ENCODE measurements at regions not wholly inside any gene's neighbourhood (a gene's known extent, or its start where the extent isn't known, plus 50 kb on each side); places are given as distances from the start of the nearest gene placed in this dataset.

DNA sequence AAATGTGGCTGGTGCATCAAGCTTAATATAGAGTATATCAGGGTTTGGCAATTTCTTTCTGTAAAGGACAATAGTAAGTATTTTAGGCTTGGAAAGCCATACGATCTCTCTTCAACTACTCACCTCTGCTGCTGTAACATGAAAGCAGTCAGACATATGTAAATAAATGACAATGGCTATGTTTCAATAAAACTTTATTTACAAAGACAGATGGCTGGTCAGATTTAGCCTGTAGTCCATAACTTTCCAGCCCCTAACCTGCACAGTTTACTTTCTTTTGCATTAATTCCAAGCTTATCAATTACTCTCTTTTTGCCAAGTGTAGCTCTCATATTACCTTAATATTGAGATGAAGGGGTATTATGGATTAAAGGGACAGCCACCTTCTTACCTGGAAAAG is 83.1 kb downstream of the LRATD1 start (continued):
- TF ChIP-seq, protein P1, sequence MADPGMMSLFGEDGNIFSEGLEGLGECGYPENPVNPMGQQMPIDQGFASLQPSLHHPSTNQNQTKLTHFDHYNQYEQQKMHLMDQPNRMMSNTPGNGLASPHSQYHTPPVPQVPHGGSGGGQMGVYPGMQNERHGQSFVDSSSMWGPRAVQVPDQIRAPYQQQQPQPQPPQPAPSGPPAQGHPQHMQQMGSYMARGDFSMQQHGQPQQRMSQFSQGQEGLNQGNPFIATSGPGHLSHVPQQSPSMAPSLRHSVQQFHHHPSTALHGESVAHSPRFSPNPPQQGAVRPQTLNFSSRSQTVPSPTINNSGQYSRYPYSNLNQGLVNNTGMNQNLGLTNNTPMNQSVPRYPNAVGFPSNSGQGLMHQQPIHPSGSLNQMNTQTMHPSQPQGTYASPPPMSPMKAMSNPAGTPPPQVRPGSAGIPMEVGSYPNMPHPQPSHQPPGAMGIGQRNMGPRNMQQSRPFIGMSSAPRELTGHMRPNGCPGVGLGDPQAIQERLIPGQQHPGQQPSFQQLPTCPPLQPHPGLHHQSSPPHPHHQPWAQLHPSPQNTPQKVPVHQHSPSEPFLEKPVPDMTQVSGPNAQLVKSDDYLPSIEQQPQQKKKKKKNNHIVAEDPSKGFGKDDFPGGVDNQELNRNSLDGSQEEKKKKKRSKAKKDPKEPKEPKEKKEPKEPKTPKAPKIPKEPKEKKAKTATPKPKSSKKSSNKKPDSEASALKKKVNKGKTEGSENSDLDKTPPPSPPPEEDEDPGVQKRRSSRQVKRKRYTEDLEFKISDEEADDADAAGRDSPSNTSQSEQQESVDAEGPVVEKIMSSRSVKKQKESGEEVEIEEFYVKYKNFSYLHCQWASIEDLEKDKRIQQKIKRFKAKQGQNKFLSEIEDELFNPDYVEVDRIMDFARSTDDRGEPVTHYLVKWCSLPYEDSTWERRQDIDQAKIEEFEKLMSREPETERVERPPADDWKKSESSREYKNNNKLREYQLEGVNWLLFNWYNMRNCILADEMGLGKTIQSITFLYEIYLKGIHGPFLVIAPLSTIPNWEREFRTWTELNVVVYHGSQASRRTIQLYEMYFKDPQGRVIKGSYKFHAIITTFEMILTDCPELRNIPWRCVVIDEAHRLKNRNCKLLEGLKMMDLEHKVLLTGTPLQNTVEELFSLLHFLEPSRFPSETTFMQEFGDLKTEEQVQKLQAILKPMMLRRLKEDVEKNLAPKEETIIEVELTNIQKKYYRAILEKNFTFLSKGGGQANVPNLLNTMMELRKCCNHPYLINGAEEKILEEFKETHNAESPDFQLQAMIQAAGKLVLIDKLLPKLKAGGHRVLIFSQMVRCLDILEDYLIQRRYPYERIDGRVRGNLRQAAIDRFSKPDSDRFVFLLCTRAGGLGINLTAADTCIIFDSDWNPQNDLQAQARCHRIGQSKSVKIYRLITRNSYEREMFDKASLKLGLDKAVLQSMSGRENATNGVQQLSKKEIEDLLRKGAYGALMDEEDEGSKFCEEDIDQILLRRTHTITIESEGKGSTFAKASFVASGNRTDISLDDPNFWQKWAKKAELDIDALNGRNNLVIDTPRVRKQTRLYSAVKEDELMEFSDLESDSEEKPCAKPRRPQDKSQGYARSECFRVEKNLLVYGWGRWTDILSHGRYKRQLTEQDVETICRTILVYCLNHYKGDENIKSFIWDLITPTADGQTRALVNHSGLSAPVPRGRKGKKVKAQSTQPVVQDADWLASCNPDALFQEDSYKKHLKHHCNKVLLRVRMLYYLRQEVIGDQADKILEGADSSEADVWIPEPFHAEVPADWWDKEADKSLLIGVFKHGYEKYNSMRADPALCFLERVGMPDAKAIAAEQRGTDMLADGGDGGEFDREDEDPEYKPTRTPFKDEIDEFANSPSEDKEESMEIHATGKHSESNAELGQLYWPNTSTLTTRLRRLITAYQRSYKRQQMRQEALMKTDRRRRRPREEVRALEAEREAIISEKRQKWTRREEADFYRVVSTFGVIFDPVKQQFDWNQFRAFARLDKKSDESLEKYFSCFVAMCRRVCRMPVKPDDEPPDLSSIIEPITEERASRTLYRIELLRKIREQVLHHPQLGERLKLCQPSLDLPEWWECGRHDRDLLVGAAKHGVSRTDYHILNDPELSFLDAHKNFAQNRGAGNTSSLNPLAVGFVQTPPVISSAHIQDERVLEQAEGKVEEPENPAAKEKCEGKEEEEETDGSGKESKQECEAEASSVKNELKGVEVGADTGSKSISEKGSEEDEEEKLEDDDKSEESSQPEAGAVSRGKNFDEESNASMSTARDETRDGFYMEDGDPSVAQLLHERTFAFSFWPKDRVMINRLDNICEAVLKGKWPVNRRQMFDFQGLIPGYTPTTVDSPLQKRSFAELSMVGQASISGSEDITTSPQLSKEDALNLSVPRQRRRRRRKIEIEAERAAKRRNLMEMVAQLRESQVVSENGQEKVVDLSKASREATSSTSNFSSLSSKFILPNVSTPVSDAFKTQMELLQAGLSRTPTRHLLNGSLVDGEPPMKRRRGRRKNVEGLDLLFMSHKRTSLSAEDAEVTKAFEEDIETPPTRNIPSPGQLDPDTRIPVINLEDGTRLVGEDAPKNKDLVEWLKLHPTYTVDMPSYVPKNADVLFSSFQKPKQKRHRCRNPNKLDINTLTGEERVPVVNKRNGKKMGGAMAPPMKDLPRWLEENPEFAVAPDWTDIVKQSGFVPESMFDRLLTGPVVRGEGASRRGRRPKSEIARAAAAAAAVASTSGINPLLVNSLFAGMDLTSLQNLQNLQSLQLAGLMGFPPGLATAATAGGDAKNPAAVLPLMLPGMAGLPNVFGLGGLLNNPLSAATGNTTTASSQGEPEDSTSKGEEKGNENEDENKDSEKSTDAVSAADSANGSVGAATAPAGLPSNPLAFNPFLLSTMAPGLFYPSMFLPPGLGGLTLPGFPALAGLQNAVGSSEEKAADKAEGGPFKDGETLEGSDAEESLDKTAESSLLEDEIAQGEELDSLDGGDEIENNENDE (IDR thresholded peaks at IDR 0.05; ENCODE audit: insufficient replicate concordance, low read length) = no peak
- TF ChIP-seq GABPA (IDR thresholded peaks at IDR 0.05; ENCODE audit: borderline replicate concordance, insufficient read depth, low read length) (no peak), KDM4A (IDR thresholded peaks at IDR 0.05; ENCODE audit: low read depth, low read length, severe bottlenecking) (no peak), POLR2A (IDR thresholded peaks at IDR 0.05; ENCODE audit: control extremely low read depth in 1 of 2, low read depth in 2 of 2, low read length in 2 of 2) (no peak), BACH1 (IDR thresholded peaks at IDR 0.05; ENCODE audit: low read length) (no peak)
